ENCODE measurements at regions not wholly inside any gene's neighbourhood (a gene's known extent, or its start where the extent isn't known, plus 50 kb on each side); places are given as distances from the start of the nearest gene placed in this dataset.
"Not testable (repeated sequence)": the region's sequence is repeated elsewhere in the genome, so short reads cannot be mapped to it uniquely, and the experiment has no call there.

GRCh38 chr4:1547131-1547855 lies 136.8 kb downstream of the FAM53A start:
- peak in 1 of 2 donors; percentile 10 for DNase-seq (ENCODE audit: low read depth in 2 of 2)
- TF ChIP-seq CTCF (IDR thresholded peaks at IDR 0.05; ENCODE audit: low read depth, low read length), result no peak
- H3K4me3 ChIP-seq (replicated peaks in 1 of 2; ENCODE audit: low read depth in 2 of 2, low read length in 2 of 2), result no peak overlapping the region

- H3K4me3 ChIP-seq (replicated peaks in 1 of 2; ENCODE audit: low read depth in 2 of 2, low read length in 2 of 2), result no peak overlapping the region
- peak in 1 of 2 donors; percentile 5 for DNase-seq (ENCODE audit: low read depth in 2 of 2)
- no peak for TF ChIP-seq CTCF (IDR thresholded peaks at IDR 0.05; ENCODE audit: low read depth, low read length)
Measured at GRCh38 chr4:1544861-1545281, 138.6 kb upstream of the NKX1-1 start.

- DNase-seq (ENCODE audit: low read depth in 2 of 2); H3K4me3 ChIP-seq (replicated peaks in 1 of 2; ENCODE audit: low read depth in 2 of 2, low read length in 2 of 2): not testable (repeated sequence)
Measured at GRCh38 chr4:1544435-1544834, 138.2 kb upstream of the NKX1-1 start.

- H3K4me3 ChIP-seq (replicated peaks in 1 of 2; ENCODE audit: low read depth in 2 of 2, low read length in 2 of 2), result no peak overlapping the region
- no peak for DNase-seq (ENCODE audit: low read depth in 2 of 2)
- no peak for TF ChIP-seq CTCF (IDR thresholded peaks at IDR 0.05; ENCODE audit: low read depth, low read length)
Measured at GRCh38 chr4:1543976-1544375, 137.7 kb upstream of the NKX1-1 start.

GRCh38 chr4:1543561-1543960 lies 137.3 kb upstream of the NKX1-1 start:
- no peak for TF ChIP-seq CTCF (IDR thresholded peaks at IDR 0.05; ENCODE audit: low read depth, low read length)
- no peak overlapping the region for H3K4me3 ChIP-seq (replicated peaks in 1 of 2; ENCODE audit: low read depth in 2 of 2, low read length in 2 of 2)
- no peak for DNase-seq (ENCODE audit: low read depth in 2 of 2)

GRCh38 chr4:1542516-1543320 lies 136.5 kb upstream of the NKX1-1 start:
- no peak for DNase-seq (ENCODE audit: low read depth in 2 of 2)
- no peak overlapping the region for H3K4me3 ChIP-seq (replicated peaks in 1 of 2; ENCODE audit: low read depth in 2 of 2, low read length in 2 of 2)
- no peak for TF ChIP-seq CTCF (IDR thresholded peaks at IDR 0.05; ENCODE audit: low read depth, low read length)

- no peak for DNase-seq (ENCODE audit: low read depth in 2 of 2)
- no peak for TF ChIP-seq CTCF (IDR thresholded peaks at IDR 0.05; ENCODE audit: low read depth, low read length)
- H3K4me3 ChIP-seq (replicated peaks in 1 of 2; ENCODE audit: low read depth in 2 of 2, low read length in 2 of 2), result no peak overlapping the region
Measured at GRCh38 chr4:1542226-1542490, 135.9 kb upstream of the NKX1-1 start.
